GOT3 (cell line): ENCODE measurements at regions not wholly inside any gene's neighbourhood (a gene's known extent, or its start where the extent isn't known, plus 50 kb on each side); places are given as distances from the start of the nearest gene placed in this dataset.

Experiments used
- DNase-seq: peaks from one replicate; lab custom pipeline; 2025; ENCODE audit warnings: mixed read lengths; lab: John Stamatoyannopoulos, UW

DNA sequence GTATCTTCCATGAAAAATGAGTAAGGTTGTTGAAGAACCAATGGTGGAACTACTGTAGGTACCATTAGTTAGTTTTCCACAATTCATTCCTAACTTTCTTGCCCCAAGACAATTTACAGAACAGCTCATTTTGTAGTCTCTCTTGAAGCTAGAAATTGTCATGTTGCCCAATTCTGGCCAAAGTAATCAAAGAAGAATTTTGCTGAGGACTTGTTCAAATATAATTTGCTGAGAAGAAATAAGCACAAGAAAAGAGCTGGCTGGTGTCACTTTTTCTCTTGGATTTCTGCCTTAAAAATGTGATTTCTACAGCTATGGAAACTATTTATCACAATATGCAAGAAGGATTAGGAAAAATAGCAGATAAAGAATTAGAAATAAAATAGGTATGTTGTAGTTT, 199.2 kb upstream of the SEMA3A start:
- DNase-seq: no peak

DNA sequence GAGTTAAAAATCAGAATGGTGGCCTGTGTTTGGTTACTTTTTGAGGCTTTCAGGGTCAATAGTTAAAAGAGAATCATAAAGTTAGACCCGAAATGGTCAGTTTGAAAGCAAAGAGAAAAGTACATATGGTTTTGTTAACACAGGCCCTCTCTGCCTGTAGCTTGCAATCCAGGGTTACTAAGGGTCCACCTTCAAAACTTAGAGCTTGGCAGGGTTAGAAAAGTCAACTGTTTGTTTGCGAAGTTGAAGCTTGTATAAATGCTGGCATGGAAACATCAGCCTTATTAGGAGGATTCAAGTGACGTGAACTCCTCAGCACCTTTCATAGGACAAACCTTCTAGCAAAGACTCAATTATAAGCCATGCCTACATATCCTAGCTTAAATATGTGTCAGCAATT, 196.3 kb upstream of the SEMA3A start:
- no peak for DNase-seq

DNA sequence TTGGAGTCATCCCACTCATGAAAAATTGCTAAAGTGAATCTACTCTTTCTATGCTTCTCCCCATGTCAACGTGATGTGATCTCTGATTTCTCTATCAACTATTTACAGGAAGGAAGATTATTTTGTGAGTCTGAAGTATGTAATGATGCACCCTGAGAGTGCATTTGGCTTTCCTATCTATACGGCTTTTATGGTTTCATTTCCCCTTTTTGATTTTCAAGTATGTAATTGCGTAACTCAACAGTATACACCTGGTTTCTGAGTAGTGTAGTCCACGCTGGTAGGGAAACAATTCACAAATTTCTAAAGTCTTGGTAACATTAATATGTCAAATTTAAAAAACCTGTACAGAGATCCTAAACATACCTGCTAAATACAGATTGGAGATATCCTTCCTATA, 194.7 kb upstream of the SEMA3A start:
- DNase-seq: no peak

DNA sequence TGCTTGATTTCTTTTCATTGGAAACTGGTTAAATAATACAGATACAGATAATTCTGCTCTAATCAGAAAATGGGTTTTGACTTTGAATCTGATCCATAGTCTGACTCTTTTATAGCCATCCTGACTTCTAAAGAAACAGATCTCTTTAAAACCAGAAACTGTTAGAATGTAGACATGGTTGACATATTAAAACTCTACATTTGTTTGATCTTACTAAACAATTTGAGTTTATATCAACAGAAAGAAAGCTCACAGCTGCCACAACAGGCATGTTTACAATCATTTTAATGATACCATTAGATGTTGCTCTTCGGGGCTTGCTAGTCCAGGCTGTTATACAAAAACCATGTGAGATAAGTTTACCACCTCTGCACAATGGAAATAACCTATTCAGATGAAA, 193.0 kb upstream of the SEMA3A start:
- DNase-seq: no peak

DNA sequence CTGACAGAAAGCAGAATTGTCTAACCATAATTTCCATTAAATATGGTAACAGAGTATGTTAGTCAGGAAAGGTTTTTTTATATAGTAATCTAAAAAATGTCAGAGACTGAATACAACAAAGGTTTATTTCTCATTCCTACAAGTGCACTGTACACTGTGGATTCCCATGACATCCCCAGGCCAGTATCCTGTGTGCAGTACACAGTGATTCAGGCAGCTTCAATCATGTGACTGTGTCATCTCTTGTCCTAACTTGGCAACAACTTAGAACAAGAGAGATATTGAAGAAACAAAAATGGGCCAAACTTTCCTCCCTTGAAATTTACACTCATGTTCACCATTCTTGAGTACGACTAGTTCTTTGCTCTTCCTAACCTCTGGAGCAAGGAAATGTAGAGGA, 189.8 kb upstream of the SEMA3A start:
- no peak for DNase-seq

DNA sequence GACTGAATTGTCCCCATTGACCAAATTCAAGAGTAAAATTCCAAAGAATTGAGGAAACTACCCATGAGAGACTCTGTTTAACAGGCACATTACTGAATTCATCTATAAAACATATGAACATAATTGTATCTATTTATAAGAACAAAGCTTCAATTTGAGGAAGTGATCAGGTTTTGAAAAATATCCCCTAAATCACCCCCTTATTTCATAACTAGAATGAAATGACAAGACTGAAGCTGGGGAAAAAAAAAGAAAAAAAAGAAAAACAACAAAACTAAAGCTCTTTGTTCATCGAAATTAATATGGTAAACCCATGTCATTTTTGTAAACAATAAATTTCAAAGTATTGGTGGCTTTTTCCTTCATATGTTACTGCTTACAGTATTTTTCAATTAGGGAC, 184.9 kb upstream of the SEMA3A start:
- DNase-seq: no peak

DNA sequence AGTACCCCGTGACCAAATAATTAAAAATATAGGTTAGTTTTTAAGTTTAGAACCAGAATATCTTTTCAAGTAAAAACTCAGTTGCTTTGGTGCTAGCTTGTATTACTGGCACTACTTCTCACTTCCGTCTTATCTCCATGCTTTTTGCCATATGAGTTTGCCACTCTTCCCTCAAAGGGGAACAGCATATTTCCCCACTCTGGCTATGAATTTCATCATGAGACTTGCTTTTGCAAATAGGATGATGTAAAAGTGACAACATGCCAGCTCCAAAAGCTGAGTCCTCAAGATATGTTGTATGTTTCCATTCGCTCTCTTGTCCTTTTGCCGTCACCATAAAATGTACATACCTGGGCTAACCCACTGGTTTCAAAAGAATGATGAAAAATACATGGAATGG, 178.1 kb upstream of the SEMA3A start:
- DNase-seq: no peak

DNA sequence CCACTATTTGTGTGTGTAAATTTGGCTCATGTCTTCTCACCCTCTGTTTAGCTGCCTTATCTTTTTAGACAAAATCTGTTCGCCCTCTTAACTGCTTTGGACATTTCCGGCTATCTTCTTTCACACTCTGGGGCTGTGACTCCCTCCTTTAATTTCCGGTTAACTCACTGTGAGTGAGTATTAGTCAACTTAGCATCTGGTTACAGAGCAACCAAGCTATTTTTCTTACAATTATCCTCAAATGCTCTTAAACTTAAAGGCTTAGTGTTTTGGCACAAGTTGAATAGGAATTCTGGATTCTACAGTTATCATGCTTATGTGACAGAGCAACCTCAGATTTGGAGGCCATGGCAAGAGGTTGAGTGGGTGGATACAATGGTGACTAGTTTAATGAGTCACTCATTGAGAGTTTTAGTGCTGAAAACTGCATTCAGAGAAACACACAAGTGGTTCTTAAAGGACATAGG, 177.6 kb upstream of the SEMA3A start:
- DNase-seq: no peak

DNA sequence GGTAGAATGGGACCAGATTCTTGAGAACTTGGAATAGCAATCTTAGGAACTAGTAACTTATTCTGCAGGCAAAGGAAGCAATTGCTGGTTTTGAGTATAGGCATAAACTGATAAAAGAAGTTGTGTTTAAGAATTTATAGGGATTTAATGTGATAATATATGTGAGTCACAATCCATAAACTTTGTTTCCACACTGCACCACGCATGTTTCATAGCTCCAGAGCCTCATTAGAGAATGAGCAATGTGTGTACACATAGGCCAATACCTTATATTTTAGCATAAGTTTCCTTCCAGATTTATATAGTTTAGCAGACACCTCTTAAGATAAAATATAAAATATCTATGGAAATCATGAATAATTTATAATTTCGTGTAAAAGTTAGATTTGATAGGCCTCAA, 175.5 kb upstream of the SEMA3A start:
- no peak for DNase-seq

DNA sequence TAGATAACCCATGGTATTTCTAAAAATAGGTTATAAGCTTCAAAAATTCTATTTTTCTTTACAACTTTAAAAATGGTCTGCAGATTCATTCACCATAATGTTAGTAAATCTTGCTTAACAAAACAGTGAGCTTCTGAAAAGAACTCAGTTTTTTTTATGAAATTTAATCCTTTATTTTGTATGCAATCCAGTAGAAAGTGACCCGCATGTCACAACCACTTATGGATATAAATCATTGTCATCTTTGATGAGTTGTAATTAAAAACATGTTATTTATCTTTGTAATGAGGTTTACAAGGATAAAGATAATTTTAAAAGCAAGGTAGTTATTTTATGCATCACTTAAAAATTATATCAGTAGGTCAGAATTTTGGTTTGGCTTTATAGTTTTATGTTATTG, 173.5 kb upstream of the SEMA3A start:
- no peak for DNase-seq

DNA sequence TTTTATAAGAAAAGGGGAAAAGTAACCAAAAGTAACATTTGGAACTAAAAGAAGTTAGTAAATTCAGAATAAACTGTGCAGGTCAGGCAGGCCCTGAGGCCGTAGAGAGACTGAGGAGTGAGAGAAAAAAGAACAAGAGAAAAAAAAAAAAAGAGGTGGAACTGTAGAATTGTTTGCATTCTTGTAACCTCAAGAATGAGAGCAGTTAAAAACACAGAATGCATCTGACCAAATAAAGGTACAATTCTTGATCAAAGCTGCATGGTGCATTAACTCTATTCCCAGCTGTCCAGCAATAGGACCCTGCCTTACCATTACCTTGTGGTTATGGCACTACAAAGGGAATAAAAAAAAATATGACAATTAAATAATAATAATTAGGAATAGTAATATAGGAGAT, 170.1 kb upstream of the SEMA3A start:
- DNase-seq: no peak

DNA sequence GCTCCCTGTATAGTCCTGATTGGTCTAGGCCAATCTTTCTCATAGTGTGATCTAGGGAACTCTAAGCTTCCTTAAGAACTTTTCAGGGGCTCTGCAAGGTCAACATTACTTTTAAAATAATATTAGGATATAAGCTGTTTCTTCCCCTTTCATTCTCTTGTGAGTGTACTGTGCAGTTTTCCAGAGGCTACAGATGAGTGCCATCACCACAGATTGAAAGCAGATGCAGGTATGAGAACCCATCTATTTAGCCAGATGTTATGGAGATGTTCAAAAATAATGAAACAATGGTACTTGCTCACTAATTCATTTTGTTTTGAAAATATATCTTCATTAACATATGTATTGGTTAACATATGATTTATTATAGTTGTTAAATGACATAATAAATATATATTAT, 169.2 kb upstream of the SEMA3A start:
- no peak for DNase-seq

DNA sequence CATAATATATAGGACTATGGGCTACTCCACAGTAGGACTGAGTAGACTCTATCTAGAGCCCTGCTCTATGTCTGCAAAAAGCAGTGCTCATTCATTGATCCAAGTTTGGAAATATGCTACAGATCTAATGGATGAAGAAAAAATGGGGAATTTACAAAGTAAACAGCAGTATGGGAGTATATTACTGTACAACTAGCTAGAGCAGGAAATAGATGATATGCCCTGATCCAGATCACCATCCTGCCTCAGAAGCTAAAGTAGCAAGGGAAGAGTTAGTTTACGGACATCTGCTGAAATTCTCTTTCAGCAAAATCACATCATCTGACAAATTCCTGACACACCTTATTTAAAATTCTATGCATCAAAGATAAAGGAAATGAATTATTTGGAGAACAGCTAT, 168.2 kb upstream of the SEMA3A start:
- DNase-seq: no peak

DNA sequence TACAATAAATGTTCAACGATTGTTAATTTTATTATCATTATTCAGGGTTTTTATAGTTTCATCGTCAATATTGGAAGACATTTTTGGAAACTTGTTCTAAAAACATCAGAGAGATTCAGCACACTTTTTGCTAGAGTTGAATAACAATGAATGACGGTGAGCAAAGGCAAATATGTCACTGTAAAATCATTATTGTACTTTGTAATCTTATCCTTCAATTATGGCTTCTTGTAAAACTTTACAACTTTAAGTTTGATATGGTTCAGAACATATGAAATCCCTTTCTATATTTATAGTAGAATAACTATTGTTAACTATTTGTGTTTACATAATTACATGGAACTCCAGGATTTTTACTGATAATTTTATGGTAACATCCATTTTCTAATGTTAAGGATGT, 167.8 kb upstream of the SEMA3A start:
- DNase-seq: no peak

DNA sequence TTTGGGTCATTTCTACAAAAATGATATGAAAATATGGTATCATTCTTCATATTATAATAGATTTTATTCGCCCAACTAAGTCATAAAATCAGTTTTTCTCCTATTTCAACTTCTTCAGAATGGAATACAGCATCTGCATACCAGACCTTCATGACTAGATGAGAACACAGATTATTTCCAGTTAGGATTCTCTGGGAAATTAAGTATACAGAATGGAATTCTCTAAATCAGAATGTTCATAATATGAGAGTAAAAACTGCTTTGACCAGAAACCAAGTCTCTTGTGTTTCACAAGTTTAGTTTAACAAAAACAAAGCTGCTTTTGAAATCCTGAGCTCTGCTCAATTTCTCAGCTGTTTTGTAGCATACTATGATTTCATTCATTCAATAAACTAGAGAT, 160.3 kb upstream of the SEMA3A start:
- no peak for DNase-seq

DNA sequence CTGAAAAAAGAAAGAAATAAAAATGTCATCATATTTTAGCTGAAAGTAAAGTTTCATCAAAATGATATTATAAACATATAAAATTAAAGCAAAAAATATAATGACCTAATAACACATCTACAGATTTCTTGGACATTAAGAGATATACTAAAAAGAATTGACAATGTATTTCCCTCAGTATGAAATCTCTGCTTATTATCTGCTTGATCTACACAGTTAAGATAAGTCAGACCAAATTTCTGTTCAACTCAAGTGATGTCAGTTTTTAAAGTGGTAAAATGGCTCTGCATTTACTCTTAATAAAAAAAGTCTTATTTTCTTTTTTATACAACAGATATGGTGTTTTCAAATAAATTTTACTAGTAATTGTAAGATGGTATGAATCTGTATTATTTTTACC, 159.4 kb upstream of the SEMA3A start:
- DNase-seq: no peak

DNA sequence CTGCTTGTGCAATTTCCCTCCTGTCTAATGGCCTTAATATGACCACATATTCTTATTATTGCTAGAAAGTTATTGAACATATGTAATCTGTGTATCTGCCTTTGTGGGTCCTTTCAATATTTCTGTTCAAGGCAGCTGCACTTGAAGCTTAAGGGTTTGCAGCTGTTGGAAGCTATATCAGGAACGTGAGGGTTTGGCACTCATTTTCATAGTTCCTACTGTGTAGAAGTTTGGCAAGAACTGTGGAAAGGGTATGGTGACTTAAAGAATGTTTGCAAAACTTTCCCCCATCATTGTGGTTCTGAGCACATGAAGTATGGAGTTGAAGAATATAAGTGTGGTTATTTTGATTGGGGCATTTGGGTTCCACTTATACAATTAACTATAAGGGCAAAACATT, 144.7 kb upstream of the SEMA3A start:
- DNase-seq: no peak

DNA sequence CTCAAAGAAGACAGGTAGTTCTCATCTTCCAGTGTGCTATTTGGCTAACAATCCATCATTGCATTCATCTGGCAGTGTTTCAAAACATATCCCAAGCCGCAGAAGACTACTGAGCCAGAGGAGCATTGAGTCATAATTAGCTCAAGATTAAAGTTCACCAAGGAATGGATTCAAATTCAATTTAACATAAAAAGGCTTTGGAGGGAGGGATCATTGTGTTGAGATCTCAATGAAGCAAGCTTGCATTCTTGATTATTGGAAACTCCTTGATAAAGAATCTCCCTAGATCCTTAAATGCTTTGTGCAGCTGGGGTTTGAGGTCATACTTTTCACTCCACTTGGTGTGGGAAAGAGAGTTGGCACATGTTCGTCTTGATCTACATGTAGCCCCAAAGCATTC, 142.8 kb upstream of the SEMA3A start:
- DNase-seq: no peak

DNA sequence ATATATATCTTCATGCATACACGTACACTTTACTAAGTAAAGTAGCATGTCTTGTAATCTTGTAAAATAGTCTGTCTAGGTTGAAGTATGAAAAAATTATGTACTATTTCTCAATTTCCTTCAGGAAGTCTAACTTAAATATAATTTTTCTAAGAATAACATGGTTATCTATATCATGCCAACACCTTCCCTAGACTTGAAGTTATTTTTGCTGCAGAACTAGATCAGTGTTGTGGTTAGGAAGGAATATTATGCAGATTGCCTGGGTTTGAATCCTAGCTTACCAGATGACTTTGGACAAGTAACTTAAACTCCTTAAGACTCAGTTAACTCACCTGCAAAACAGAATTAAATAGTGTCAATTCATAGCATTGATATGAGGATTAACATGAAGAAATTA, 142.2 kb upstream of the SEMA3A start:
- no peak for DNase-seq

DNA sequence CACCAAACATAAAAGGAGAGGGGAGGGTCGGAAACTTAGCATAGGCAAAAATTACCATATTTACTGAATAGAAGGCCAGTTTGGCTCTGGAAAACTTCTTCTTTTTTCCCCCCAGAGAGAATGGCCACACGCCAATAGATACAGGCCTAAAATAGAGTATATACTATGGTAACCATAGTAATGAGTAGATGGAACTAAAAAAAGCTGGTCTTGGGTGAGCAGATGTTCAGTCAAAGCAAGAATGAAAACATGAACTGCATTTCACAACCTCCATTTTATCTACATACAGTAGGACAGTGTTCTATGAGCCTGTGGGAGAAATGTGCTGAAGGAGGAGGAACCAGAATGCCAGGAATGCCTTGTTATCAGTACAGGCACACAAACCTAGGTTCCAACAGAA, 141.7 kb upstream of the SEMA3A start:
- no peak for DNase-seq

DNA sequence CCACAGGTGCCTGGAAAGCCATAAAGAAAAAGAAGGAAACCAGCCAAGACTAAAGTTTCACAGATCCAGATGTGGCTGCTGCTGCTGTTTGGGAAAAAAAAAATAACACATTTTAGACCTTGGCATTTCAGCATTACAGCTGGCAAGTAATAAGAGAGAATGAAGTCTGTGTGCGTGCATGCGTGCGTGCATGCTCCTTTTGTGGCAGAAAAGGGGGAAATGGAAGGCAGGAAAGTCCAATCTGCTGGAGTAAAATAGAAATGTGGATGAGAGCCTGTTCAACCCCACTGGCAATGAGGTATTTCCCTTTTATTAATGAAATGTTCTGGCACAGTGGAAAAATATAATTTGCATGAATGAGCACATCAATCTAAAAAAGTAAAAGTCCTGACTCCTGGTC, 137.0 kb upstream of the SEMA3A start:
- no peak for DNase-seq

DNA sequence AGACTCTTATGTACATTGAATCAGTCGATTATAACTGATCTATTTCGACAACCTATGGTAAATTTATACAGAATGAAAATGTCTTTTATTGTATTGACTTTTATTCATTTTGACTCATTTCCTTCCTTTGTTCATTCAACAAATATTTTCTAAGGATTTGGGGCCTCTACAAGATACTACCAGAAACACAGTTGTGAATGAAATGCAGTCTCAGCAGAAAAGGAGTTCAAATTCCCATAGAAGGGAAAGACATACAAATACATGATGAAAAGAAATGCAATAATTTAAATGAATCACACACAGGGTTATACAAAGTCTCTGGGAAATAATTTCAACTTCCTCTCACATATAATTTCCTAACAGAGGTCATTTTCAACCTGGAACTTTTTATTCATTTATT, 134.0 kb upstream of the SEMA3A start:
- DNase-seq: no peak

DNA sequence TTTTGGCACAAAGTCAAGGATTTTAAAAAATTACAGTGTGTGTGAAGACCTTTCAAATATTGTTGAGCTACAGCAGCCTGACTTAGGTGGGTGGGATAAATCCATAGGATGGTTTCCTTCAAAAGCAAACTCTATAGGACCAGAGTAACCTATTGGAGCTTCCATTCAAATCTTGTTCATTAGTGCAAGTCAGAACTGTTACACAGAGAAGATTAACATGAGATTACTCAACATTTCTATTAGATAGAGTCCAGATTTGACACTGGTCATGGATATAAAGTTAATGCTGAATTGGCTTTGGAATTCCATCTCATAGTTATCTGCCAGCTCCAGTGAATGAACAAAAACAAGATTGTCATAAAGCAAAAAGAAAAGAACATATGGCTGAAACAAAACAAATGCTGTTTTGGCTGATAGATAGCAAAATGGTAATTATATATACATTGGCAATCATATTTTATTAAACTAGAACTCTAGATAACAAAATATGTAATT, 129.6 kb upstream of the SEMA3A start:
- no peak for DNase-seq

DNA sequence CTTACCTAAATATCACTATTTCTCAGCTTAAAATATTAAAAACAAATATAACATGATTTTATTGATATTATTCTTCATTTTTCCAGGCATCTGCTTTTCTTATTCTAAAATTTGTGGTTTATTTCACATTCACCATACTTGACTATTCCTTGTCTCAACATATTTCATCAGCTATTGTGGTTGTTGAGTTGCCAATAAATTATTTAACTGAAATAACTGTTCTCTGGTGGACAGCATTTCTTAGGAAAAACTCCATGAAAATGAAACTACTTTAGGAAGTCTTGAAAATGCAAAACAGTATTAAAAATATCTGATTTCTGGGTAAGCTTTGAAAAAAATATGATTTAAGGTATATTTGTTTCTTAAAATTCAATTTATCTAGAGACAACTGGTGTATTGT, 122.9 kb upstream of the SEMA3A start:
- DNase-seq: no peak

DNA sequence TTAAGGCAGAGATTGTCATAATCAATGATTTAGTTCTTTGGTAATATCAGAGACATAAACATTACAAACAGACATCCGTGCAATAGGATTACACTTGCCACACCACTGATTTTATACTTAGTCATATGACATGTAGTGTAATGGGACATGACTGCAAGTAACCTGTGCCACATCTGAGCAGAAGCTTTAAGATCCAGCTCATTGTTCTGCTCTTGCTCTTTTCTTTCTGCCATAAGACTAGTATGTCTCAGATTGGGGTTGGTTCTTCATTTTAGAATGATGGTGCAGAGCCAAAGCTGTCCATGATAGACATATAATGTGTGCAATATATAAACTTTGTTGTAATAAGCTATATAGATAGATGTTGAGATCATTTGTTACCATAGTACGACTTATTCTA, 119.7 kb upstream of the SEMA3A start:
- DNase-seq: no peak
